WTC11 (cell line): ENCODE measurements at regions not wholly inside any gene's neighbourhood (a gene's known extent, or its start where the extent isn't known, plus 50 kb on each side); places are given as distances from the start of the nearest gene placed in this dataset.
"Not testable (repeated sequence)": the region's sequence is repeated elsewhere in the genome, so short reads cannot be mapped to it uniquely, and the experiment has no call there.

ENCODE experiments used
- ATAC-seq: fragments of 200-7000 bp; cut with Tn5 transposase; 2 replicates; pipeline ENCODE4 v1.10.0; 2021; ENCODE audit warnings: mild to moderate bottlenecking, moderate library complexity
- CTCF ChIA-PET: fragments of 300-600 bp; sonication (Branson Sonifier 250); formaldehyde crosslinking; loops from one replicate; lab custom pipeline; 2021; ENCODE audit warnings: antibody characterized with exemption; lab: Charles Lee
- POLR2A ChIA-PET: fragments of 350-600 bp; sonication (Branson Sonifier 250); formaldehyde crosslinking; loops from one replicate; lab custom pipeline; 2021; ENCODE audit warnings: antibody characterized with exemption; lab: Charles Lee
- DNase-seq: peaks from one replicate; pipeline ENCODE4 v3.0.0; 2021; ENCODE audit warnings: low spot score
- H3K27ac Mint-ChIP-seq: 2 replicates; pipeline ENCODE4 v1.8.0; 2021; ENCODE audit warnings: mixed read lengths
- H3K27me3 Mint-ChIP-seq: 2 replicates; pipeline ENCODE4 v1.8.0; 2021; ENCODE audit warnings: low read depth, mild to moderate bottlenecking, moderate library complexity, mixed read lengths
- H3K36me3 Mint-ChIP-seq: 2 replicates; pipeline ENCODE4 v1.8.0; 2021; ENCODE audit warnings: mixed read lengths
- H3K4me1 Mint-ChIP-seq: 2 replicates; pipeline ENCODE4 v1.8.0; 2022; ENCODE audit warnings: mixed read lengths
- H3K4me3 Mint-ChIP-seq: 2 replicates; pipeline ENCODE4 v1.8.0; 2021; ENCODE audit warnings: mild to moderate bottlenecking, moderate library complexity, mixed read lengths
- H3K9me3 Mint-ChIP-seq: 2 replicates; pipeline ENCODE4 v1.8.0; 2021; ENCODE audit warnings: mixed read lengths
- ATF1 ChIP-seq: sonication (generic); formaldehyde crosslinking; IDR thresholded peaks from 2 replicates; pipeline ENCODE4 v1.8.1; 2023; ENCODE audit warnings: mild to moderate bottlenecking, moderate library complexity, missing genetic modification reagents
- ATF2 ChIP-seq: sonication (generic); formaldehyde crosslinking; IDR thresholded peaks from 2 replicates; pipeline ENCODE4 v1.8.1; 2022; ENCODE audit warnings: low read depth, missing genetic modification reagents, borderline replicate concordance
- ATF6 ChIP-seq: sonication (generic); formaldehyde crosslinking; IDR thresholded peaks from 2 replicates; pipeline ENCODE4 v1.8.1; 2023; ENCODE audit warnings: mild to moderate bottlenecking, missing genetic modification reagents
- ELF4 ChIP-seq: sonication (generic); formaldehyde crosslinking; IDR thresholded peaks from 2 replicates; pipeline ENCODE4 v1.8.1; 2022; ENCODE audit warnings: low read depth, mild to moderate bottlenecking, moderate library complexity, missing genetic modification reagents
- ESRRA ChIP-seq: sonication (generic); formaldehyde crosslinking; IDR thresholded peaks from 2 replicates; pipeline ENCODE4 v1.8.1; 2022; ENCODE audit warnings: mild to moderate bottlenecking, missing genetic modification reagents, borderline replicate concordance
- FOXK1 ChIP-seq: sonication (generic); formaldehyde crosslinking; IDR thresholded peaks from 2 replicates; pipeline ENCODE4 v1.8.0; 2022; ENCODE audit warnings: mild to moderate bottlenecking, moderate library complexity, missing genetic modification reagents
- FOXP4 ChIP-seq: sonication (generic); formaldehyde crosslinking; IDR thresholded peaks from 2 replicates; pipeline ENCODE4 v1.8.0; 2022; ENCODE audit warnings: mild to moderate bottlenecking, missing genetic modification reagents
- GABPB1 ChIP-seq: sonication (generic); formaldehyde crosslinking; IDR thresholded peaks from 2 replicates; pipeline ENCODE4 v1.8.1; 2023; ENCODE audit warnings: mild to moderate bottlenecking, missing genetic modification reagents
- HMGXB4 ChIP-seq: sonication (generic); formaldehyde crosslinking; IDR thresholded peaks from 2 replicates; pipeline ENCODE4 v1.8.1; 2023; ENCODE audit warnings: mild to moderate bottlenecking, moderate library complexity, missing genetic modification reagents
- IRF1 ChIP-seq: sonication (generic); formaldehyde crosslinking; IDR thresholded peaks from 2 replicates; pipeline ENCODE4 v1.8.0; 2023; ENCODE audit warnings: missing genetic modification reagents
- MYBL2 ChIP-seq: sonication (generic); formaldehyde crosslinking; IDR thresholded peaks from 2 replicates; pipeline ENCODE4 v1.8.1; 2023; ENCODE audit warnings: mild to moderate bottlenecking, moderate library complexity, missing genetic modification reagents
- NFYB ChIP-seq: sonication (generic); formaldehyde crosslinking; conservative IDR thresholded peaks from 2 replicates; pipeline ENCODE4 v1.8.0; 2022; ENCODE audit warnings: low read depth, missing genetic modification reagents
- RELA ChIP-seq: sonication (generic); formaldehyde crosslinking; IDR thresholded peaks from 2 replicates; pipeline ENCODE4 v1.8.1; 2022; ENCODE audit warnings: missing genetic modification reagents, mild to moderate bottlenecking, borderline replicate concordance
- TCF7 ChIP-seq: sonication (generic); formaldehyde crosslinking; IDR thresholded peaks from 2 replicates; pipeline ENCODE4 v1.8.0; 2022; ENCODE audit warnings: mild to moderate bottlenecking, low read depth, missing genetic modification reagents, moderate library complexity
- ZMAT4 ChIP-seq: fragments of 250-450 bp; sonication (Bioruptor Pico); IDR thresholded peaks from 2 replicates; pipeline ENCODE4 v1.9.0; 2021; ENCODE audit warnings: mild to moderate bottlenecking
- ZNF232 ChIP-seq: sonication (generic); formaldehyde crosslinking; IDR thresholded peaks from 2 replicates; pipeline ENCODE4 v1.8.0; 2022; ENCODE audit warnings: mild to moderate bottlenecking, missing genetic modification reagents
- ZNF423 ChIP-seq: fragments of 250-450 bp; sonication (Bioruptor Pico); IDR thresholded peaks from 2 replicates; pipeline ENCODE4 v2.1.2; 2022; ENCODE audit warnings: mild to moderate bottlenecking, moderate library complexity
- TF ChIP-seq, protein P1 (sequence below): sonication (generic); formaldehyde crosslinking; IDR thresholded peaks from 2 replicates; pipeline ENCODE4 v1.8.0; 2023; ENCODE audit warnings: mild to moderate bottlenecking, missing genetic modification reagents

DNA sequence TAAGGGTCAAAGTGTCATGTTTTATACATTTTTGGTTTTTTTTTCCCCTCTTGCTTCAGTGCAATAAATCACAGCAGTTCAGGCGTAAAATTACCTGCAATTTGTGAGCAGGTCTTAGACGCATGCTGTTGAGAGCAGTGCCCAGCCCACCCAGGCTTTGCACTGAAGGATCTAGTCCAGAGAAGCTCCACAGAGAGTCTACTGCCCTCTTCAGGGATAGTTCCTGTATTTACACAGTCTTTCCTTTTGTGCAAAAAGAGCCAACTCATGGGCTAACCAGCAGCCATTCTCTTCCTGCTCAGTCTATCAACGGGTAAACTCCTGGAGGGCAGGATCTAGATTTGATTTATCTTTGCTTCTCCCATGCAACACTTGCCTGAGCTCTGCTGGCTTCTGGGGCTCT is 82.2 kb upstream of the NAMPT start (continued):
- TF ChIP-seq FOXP4 (no peak), ZMAT4 (CRISPR knock-in tag) (no peak), NFYB (CRISPR knock-in tag) (no peak), ATF2 (CRISPR knock-in tag) (no peak)
- TF ChIP-seq, all 79 proteins: peak for 0

- H3K27ac Mint-ChIP-seq = no peak overlapping the region
- TF ChIP-seq ATF2 (CRISPR knock-in tag) (no peak), TCF7 (CRISPR knock-in tag) (no peak), IRF1 (CRISPR knock-in tag) (no peak), FOXK1 (CRISPR knock-in tag) (no peak), ELF4 (CRISPR knock-in tag) (no peak), RELA (CRISPR knock-in tag) (no peak), ESRRA (no peak), HMGXB4 (no peak), ZNF423 (CRISPR knock-in tag) (no peak), GABPB1 (CRISPR knock-in tag) (no peak), MYBL2 (no peak), ATF1 (CRISPR knock-in tag) (no peak), ZNF232 (CRISPR knock-in tag) (no peak), ATF6 (CRISPR knock-in tag) (no peak)
- TF ChIP-seq, protein P1, sequence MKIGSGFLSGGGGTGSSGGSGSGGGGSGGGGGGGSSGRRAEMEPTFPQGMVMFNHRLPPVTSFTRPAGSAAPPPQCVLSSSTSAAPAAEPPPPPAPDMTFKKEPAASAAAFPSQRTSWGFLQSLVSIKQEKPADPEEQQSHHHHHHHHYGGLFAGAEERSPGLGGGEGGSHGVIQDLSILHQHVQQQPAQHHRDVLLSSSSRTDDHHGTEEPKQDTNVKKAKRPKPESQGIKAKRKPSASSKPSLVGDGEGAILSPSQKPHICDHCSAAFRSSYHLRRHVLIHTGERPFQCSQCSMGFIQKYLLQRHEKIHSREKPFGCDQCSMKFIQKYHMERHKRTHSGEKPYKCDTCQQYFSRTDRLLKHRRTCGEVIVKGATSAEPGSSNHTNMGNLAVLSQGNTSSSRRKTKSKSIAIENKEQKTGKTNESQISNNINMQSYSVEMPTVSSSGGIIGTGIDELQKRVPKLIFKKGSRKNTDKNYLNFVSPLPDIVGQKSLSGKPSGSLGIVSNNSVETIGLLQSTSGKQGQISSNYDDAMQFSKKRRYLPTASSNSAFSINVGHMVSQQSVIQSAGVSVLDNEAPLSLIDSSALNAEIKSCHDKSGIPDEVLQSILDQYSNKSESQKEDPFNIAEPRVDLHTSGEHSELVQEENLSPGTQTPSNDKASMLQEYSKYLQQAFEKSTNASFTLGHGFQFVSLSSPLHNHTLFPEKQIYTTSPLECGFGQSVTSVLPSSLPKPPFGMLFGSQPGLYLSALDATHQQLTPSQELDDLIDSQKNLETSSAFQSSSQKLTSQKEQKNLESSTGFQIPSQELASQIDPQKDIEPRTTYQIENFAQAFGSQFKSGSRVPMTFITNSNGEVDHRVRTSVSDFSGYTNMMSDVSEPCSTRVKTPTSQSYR (CRISPR knock-in tag) = no peak
- TF ChIP-seq, all 79 proteins: peak for 0
- CTCF ChIA-PET = interaction anchor here (3.1 kb wide), 1 partner anchor 189 kb away, joined by 16 read pairs; no protein-coding TSS in a partner anchor
- Mint-ChIP-seq H3K4me3 (no peak overlapping the region), H3K4me1 (no peaks in the 10 kb centered on the region; the same call in 1 of the 2 replicates), H3K27me3 (no peaks in the 10 kb centered on the region; the same call in 1 of the 2 replicates), H3K9me3 (peaks cover 15% of the 10 kb centered on the region), H3K36me3 (peaks cover 3% of the 10 kb centered on the region; the same call in 1 of the 2 replicates)
- no peak for DNase-seq
- ATAC-seq = no peak
- POLR2A ChIA-PET = no interaction called here
Observed at GRCh38 chr7:106365252-106366005, 80.6 kb upstream of the NAMPT start.

DNA sequence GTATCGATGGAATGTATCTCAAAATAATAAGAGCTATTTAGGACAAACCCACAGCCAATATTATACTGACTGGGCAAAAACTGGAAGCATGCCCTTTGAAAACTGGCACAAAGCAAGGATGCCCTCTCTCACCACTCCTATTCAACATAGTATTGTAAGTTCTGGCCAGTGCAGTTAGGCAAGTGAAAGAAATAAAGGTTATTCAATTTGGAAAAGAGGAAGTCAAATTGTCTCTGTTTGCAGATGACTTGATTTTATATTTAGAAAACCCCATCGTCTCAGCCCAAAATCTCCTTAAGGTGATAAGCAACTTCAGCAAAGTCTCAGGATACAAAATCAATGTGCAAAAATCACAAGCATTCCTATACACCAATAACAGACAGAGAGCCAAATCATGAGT is 77.7 kb upstream of the NAMPT start:
- peaks cover 23% of the 10 kb centered on the region for H3K9me3 Mint-ChIP-seq
- H3K36me3 Mint-ChIP-seq, H3K4me3 Mint-ChIP-seq, H3K4me1 Mint-ChIP-seq, ATAC-seq, CTCF ChIA-PET, H3K27ac Mint-ChIP-seq, POLR2A ChIA-PET, DNase-seq, H3K27me3 Mint-ChIP-seq: not testable (repeated sequence)
